ENCODE measurements at regions not wholly inside any gene's neighbourhood (a gene's known extent, or its start where the extent isn't known, plus 50 kb on each side); places are given as distances from the start of the nearest gene placed in this dataset.

- no peak for DNase-seq
- no peaks in the 10 kb centered on the region for H3K36me3 ChIP-seq
Measured at GRCh38 chr4:135735512-135735911, 1533.9 kb upstream of the PABPC4L start.

GRCh38 chr4:135732448-135732847, 1530.9 kb upstream of the PABPC4L start:
- intact Hi-C loops (cut with DNase I; ENCODE audit: low total_unique reads), result no loop called here
- Histone ChIP-seq H3K27ac (no peak overlapping the region), H3K36me3 (no peaks in the 10 kb centered on the region), H3K9me3 (no peaks in the 10 kb centered on the region), H3K4me1 (no peaks in the 10 kb centered on the region), H3K4me3 (no peak overlapping the region), H3K27me3 (no peaks in the 10 kb centered on the region)
- no peak for TF ChIP-seq CTCF (IDR thresholded peaks at IDR 0.05)
- DNase-seq, result no peak

More at GRCh38 chr4:135735512-135735911, 1533.9 kb upstream of the PABPC4L start:
- Histone ChIP-seq H3K4me3 (no peak overlapping the region), H3K9me3 (no peaks in the 10 kb centered on the region), H3K4me1 (no peaks in the 10 kb centered on the region), H3K27me3 (no peaks in the 10 kb centered on the region), H3K27ac (no peak overlapping the region)
- intact Hi-C loops (cut with DNase I; ENCODE audit: low total_unique reads), result no loop called here
- no peak for TF ChIP-seq CTCF (IDR thresholded peaks at IDR 0.05)

DNA sequence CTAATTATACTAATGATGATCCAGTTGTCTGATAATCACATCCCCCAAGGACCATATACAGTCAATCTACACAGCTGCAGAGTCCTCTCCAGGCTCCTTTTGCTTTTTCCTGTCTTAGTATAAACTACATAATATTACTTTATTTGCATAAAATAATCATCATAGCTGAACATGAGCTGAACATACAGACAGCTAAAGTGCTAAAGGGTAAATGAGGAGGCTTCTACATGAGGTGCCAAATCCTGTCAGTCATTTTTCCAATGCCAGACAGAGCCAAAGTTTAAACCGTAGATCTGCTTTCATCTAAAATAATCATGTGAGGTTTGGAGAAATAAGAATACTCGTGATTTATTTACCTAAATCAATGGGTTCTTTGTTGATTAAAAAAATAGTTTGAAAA, 1530.1 kb upstream of the PABPC4L start:
- Histone ChIP-seq H3K4me1 (no peaks in the 10 kb centered on the region), H3K9me3 (no peaks in the 10 kb centered on the region), H3K27me3 (no peaks in the 10 kb centered on the region), H3K4me3 (no peak overlapping the region), H3K27ac (no peak overlapping the region), H3K36me3 (no peaks in the 10 kb centered on the region)
- TF ChIP-seq CTCF (IDR thresholded peaks at IDR 0.05), result no peak
- intact Hi-C loops (cut with DNase I; ENCODE audit: low total_unique reads), result no loop called here
- no peak for DNase-seq

DNA sequence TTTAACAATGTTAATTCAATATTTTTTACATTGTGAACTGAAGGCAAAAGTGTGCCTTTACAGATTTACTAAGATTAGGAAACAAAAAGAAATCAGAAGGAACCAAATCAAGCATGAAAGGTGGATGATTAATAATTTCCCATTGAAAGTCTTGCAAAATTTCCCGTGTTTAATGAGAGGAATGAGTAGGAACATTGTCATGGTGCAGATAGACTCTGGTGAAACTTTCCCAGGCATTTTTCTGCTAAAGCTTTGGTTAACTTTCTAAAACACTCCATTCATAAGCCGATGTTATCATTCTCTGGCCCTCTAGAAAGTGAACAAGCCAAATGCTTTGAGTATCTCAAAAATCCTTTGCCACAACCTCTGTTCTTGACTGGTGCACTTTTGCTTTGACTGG, 1522.8 kb upstream of the PABPC4L start:
- no peaks in the 10 kb centered on the region for H3K4me1 ChIP-seq
- no peak overlapping the region for H3K27ac ChIP-seq
- no peak overlapping the region for H3K4me3 ChIP-seq
- H3K36me3 ChIP-seq, result no peaks in the 10 kb centered on the region
- no peak for TF ChIP-seq CTCF (IDR thresholded peaks at IDR 0.05)
- H3K27me3 ChIP-seq, result no peaks in the 10 kb centered on the region
- no peaks in the 10 kb centered on the region for H3K9me3 ChIP-seq
- DNase-seq, result no peak
- intact Hi-C loops (cut with DNase I; ENCODE audit: low total_unique reads), result no loop called here

DNA sequence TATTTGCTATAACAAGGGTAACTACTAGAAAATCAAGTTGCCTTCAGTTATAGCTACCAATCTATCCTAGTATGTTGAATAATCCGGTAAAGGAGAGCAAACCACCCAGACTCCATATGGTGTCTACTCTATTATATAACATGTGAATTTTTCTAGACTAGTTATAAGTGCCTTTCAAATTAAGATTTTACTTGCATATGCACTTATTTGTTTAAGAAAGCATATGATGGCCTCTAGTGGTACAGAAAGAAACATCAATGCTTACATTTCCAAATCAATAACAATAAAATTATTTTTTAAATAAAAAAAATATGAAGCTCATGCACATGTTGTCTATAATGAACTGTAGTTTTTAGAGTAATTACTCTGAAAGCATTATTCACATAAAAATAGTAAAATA, 1516.4 kb upstream of the PABPC4L start:
- Histone ChIP-seq H3K36me3 (no peaks in the 10 kb centered on the region), H3K4me3 (no peak overlapping the region), H3K27ac (no peak overlapping the region), H3K9me3 (no peaks in the 10 kb centered on the region), H3K4me1 (no peaks in the 10 kb centered on the region), H3K27me3 (no peaks in the 10 kb centered on the region)
- DNase-seq, result no peak
- intact Hi-C loops (cut with DNase I; ENCODE audit: low total_unique reads), result no loop called here
- TF ChIP-seq CTCF (IDR thresholded peaks at IDR 0.05), result no peak

- DNase-seq, result no peak
- intact Hi-C loops (cut with DNase I; ENCODE audit: low total_unique reads), result no loop called here
- H3K27ac ChIP-seq, result no peak overlapping the region
- H3K4me3 ChIP-seq, result no peak overlapping the region
- no peak for TF ChIP-seq CTCF (IDR thresholded peaks at IDR 0.05)
- no peaks in the 10 kb centered on the region for H3K36me3 ChIP-seq
- H3K27me3 ChIP-seq, result no peaks in the 10 kb centered on the region
- H3K9me3 ChIP-seq, result no peaks in the 10 kb centered on the region
- H3K4me1 ChIP-seq, result no peaks in the 10 kb centered on the region
Measured at GRCh38 chr4:135705343-135705742, 1503.8 kb upstream of the PABPC4L start.

Measured in tibial artery (tissue), 4 donors.